Heart left ventricle (tissue), 13 donors: ENCODE measurements at regions not wholly inside any gene's neighbourhood (a gene's known extent, or its start where the extent isn't known, plus 50 kb on each side); places are given as distances from the start of the nearest gene placed in this dataset.

Experiments
- CTCF ChIP-seq, 12 donors: fragments of 200-600 bp; sonication (generic) in 4 of 12; IDR thresholded peaks; one replicate each; pipeline versions ENCODE4 v1.5.0 to v1.8.0; 2018 to 2022; ENCODE audit warnings: antibody characterized with exemption in 12 of 12, mild to moderate bottlenecking in 5 of 12
- POLR2A ChIP-seq, 2 donors: fragments of 450-650 bp; IDR thresholded peaks; one replicate each; pipeline ENCODE4 v1.6.1; 2017; ENCODE audit warnings: antibody characterized with exemption in 2 of 2, mild to moderate bottlenecking in 2 of 2, moderate library complexity in 2 of 2
- donor health status: ischemic (EF 13 %, LVEDD 7.1; RV severe dilation, severe dysfunction).
- donor health status: DM: no; HTN: yes; CAD: no.
- donor health status: DM: no; HTN: no; CAD: no.
- donor health status: ischemic (EF 25% LVEDD 6.9; RV normal size, moderate dysfunction).
- donor health status: ischemic (EF 25% LVEDD 5.7; RV mildly dilated, moderate dysfunction).
- donor health status: ischemic (EF 35%, LVEDD 5.7; RV mildly dilated, moderate dysfunction).
- donor health status: nonischemic (EF 11% LVEDD 7.7; RV severe dilation, severe dysfunction).
- donor health status: DM: yes; HTN: yes; CAD: no.
- donor health status: PGD.
- donor health status: ischemic (EF 29% LVEDD 5.4; RV normal size, mild dysfunction).
- donor health status: nonischemic (EF 23%, LVEDD 6.1; RV moderate dilation, normal function).

GRCh38 chr9:71483436-71483835 is 284.9 kb downstream of the CEMIP2 start:
- TF ChIP-seq POLR2A (IDR thresholded peaks at IDR 0.05) (no peak), CTCF (IDR thresholded peaks at IDR 0.05) (no peak)
